GM12878 (cell line): ENCODE measurements at regions not wholly inside any gene's neighbourhood (a gene's known extent, or its start where the extent isn't known, plus 50 kb on each side); places are given as distances from the start of the nearest gene placed in this dataset.

ENCODE experiments used
- ATAC-seq: fragments of 200-7000 bp; cut with Tn5 transposase; 3 replicates; pipeline ENCODE4 v1.9.1; 2020; ENCODE audit warnings: mild to moderate bottlenecking, moderate library complexity
- BruUV-seq: library from RNA; stranded (reverse); fragments of 400-500 nt; replicated peaks from 2 replicates; lab custom pipeline; 2021; lab: Mats Ljungman, UMichigan
- CTCF ChIA-PET: fragments of 300-600 bp; sonication (Branson Sonifier 250); formaldehyde crosslinking; extraction: SDS; loops from one replicate; lab custom pipeline; 2021; ENCODE audit warnings: inconsistent platforms; lab: Yijun Ruan, JAX
- POLR2A ChIA-PET: fragments of 350-600 bp; formaldehyde crosslinking; extraction: SDS; loops from one replicate; lab custom pipeline; 2021; ENCODE audit warnings: inconsistent platforms; lab: Charles Lee
- RAD21 ChIA-PET: fragments of 300-600 bp; sonication (Branson Sonifier 250); formaldehyde crosslinking; loops from one replicate; lab custom pipeline; 2023; ENCODE audit warnings: antibody characterized with exemption; ENCODE audit not compliant: unreplicated experiment; lab: Charles Lee
- SMC1A ChIA-PET: fragments of 300-600 bp; sonication (Branson Sonifier 250); formaldehyde crosslinking; loops from one replicate; lab custom pipeline; 2023; ENCODE audit not compliant: unreplicated experiment, uncharacterized antibody; lab: Charles Lee
- DNase-seq: peaks from one replicate; pipeline ENCODE4 v3.0.0-alpha.2; 2011; ENCODE audit warnings: low read depth, low spot score
- FAIRE-seq: peaks from 3 replicates; lab custom pipeline; 2011; peaks lifted over from hg19 to GRCh38; lab: Jason Lieb, UNC
- H2AFZ ChIP-seq: 2 replicates; pipeline ENCODE4 v1.6.0; 2011; ENCODE audit warnings: low read depth, low read length, control low read depth; ENCODE audit not compliant: control insufficient read depth
- H3K27ac ChIP-seq: 2 replicates; pipeline ENCODE4 v1.5.1; 2011; ENCODE audit warnings: control low read depth; ENCODE audit not compliant: control insufficient read depth, insufficient read depth
- H3K27me3 ChIP-seq, 2 experiments: replicated peaks in 1 of 2; 2 replicates each; pipeline versions ENCODE4 v1.6.0 to v1.6.1; 2011; ENCODE audit warnings: low read length in 1 of 2; ENCODE audit not compliant: control insufficient read depth in 2 of 2, insufficient read depth in 2 of 2
- H3K36me3 ChIP-seq, 2 experiments: 2 replicates each; pipeline ENCODE4 v1.5.1; 2011; ENCODE audit warnings: low read length in 1 of 2; ENCODE audit not compliant: control insufficient read depth in 2 of 2, insufficient read depth in 2 of 2
- H3K4me1 ChIP-seq: 2 replicates; pipeline ENCODE4 v1.6.1; 2011; ENCODE audit warnings: mild to moderate bottlenecking, low read length, moderate library complexity, mixed read lengths; ENCODE audit not compliant: control insufficient read depth, insufficient read depth
- H3K4me2 ChIP-seq: 2 replicates; pipeline ENCODE4 v1.6.0; 2011; ENCODE audit warnings: control low read depth; ENCODE audit not compliant: control insufficient read depth, insufficient read depth
- H3K4me3 ChIP-seq: fragments of 200-600 bp; sonication (generic); 2 replicates; pipeline ENCODE4 v1.5.1; 2016
- H3K79me2 ChIP-seq: 2 replicates; pipeline ENCODE4 v1.6.0; 2011; ENCODE audit warnings: low read length; ENCODE audit not compliant: control insufficient read depth, insufficient read depth
- H3K9ac ChIP-seq: 2 replicates; pipeline ENCODE4 v1.8.0; 2011; ENCODE audit warnings: low read length, control low read depth, mixed read lengths; ENCODE audit not compliant: control insufficient read depth, insufficient read depth
- H3K9me3 ChIP-seq: replicated peaks from 3 replicates; pipeline ENCODE4 v1.5.1; 2011; ENCODE audit warnings: mild to moderate bottlenecking, low read length; ENCODE audit not compliant: control insufficient read depth, insufficient read depth
- H4K20me1 ChIP-seq: 2 replicates; pipeline ENCODE4 v1.6.0; 2011; ENCODE audit not compliant: control insufficient read depth, insufficient read depth
- CBX5 ChIP-seq: sonication (generic); IDR thresholded peaks from 2 replicates; pipeline ENCODE4 v1.6.1; 2016; ENCODE audit warnings: low read depth, moderate library complexity, mild to moderate bottlenecking, inconsistent platforms
- IKZF2 ChIP-seq, 2 experiments: fragments of 450-650 bp; IDR thresholded peaks; 2 replicates each; pipeline ENCODE4 v1.6.1; 2017; ENCODE audit warnings: mild to moderate bottlenecking in 2 of 2, moderate library complexity in 2 of 2
- MXI1 ChIP-seq: fragments of 150-350 bp; IDR thresholded peaks from 2 replicates; pipeline ENCODE4 v1.6.1; 2011; ENCODE audit warnings: low read depth, mild to moderate bottlenecking, inconsistent platforms, low read length, improper control_type of control experiment
- PML ChIP-seq: IDR thresholded peaks from 2 replicates; pipeline ENCODE4 v1.6.1; 2012; ENCODE audit warnings: low read length, inconsistent platforms
- RB1 ChIP-seq: fragments of 450-650 bp; formaldehyde crosslinking; IDR thresholded peaks from 2 replicates; pipeline ENCODE4 v1.6.1; 2017; ENCODE audit warnings: mild to moderate bottlenecking, borderline replicate concordance
- SREBF2 ChIP-seq: IDR thresholded peaks from 2 replicates; pipeline ENCODE4 v1.6.1; 2012; ENCODE audit warnings: mild to moderate bottlenecking, low read length
- STAT3 ChIP-seq: IDR thresholded peaks from 2 replicates; pipeline ENCODE4 v1.6.1; 2011; ENCODE audit warnings: low read depth, low read length, improper control_type of control experiment
- TCF7 ChIP-seq: IDR thresholded peaks from 2 replicates; pipeline ENCODE4 v1.6.1; 2014; ENCODE audit warnings: antibody characterized with exemption, borderline replicate concordance
- WGBS: methylation state at CpG from one replicate; pipeline ENCODE4 v1.1.6; 2016; ENCODE audit warnings: low lambda C conversion rate; ENCODE audit not compliant: insufficient replicate concordance, insufficient coverage; ENCODE audit errors: missing lambda C conversion rate; 5-methylcytosine and 5-hydroxymethylcytosine counted together
- in situ Hi-C: fragments of 300-500 bp; cut with MboI; formaldehyde crosslinking; loops from 9 replicates; pipeline ENCODE4 v1.14.3; 2018; ENCODE audit warnings: mixed read lengths
- intact Hi-C: fragments of 100-400 bp; cut with micrococcal nuclease; formaldehyde crosslinking; loops from one replicate; pipeline ENCODE4 v1.14.2; 2022; ENCODE audit not compliant: unreplicated experiment

DNA sequence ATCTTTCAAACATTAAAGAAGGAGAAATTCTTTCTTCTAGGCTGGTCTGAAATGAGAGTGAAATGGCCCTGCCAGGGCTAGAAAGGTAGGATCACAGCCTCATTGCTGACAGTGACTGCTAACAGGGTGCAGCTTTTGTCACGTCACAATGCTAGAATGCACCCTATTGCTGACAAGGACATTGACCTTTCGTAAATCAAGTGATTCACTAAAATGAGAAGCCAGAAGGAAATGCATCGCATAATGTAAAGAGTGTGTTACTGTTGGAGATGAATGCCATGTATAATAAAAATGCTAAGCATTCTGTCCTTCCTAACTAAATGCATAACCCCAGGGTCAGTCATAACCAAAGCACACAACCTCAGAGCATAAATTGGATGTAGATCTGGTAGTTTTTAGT lies 732.9 kb downstream of the TDRD15 start:
- no peaks in the 10 kb centered on the region for H3K27me3 ChIP-seq
- no peak overlapping the region for H3K27ac ChIP-seq
- WGBS, result 43% methylated on average over 3 of the region's 3 CpGs
- CTCF ChIA-PET, result no interaction called here
- H3K4me2 ChIP-seq, result no peak overlapping the region
- no peak overlapping the region for H3K4me3 ChIP-seq
- no peak for ATAC-seq
- RAD21 ChIA-PET, result no interaction called here
- no peak for FAIRE-seq
- H3K79me2 ChIP-seq, result no peaks in the 10 kb centered on the region
- no peaks in the 10 kb centered on the region for H4K20me1 ChIP-seq
- in situ Hi-C loops, result no loop called here
- no peak overlapping the region for H2AFZ ChIP-seq
- no peaks in the 10 kb centered on the region for H3K9me3 ChIP-seq
- DNase-seq, result no peak
- POLR2A ChIA-PET, result no interaction called here
- BruUV-seq, result no TSS peak
- no peak for TF ChIP-seq PML
- TF ChIP-seq STAT3, result no peak
- TF ChIP-seq CBX5, result no peak
- TF ChIP-seq SREBF2, result no peak
- no peak for TF ChIP-seq MXI1
- TF ChIP-seq TCF7, result no peak
- H3K36me3 ChIP-seq, result no peaks in the 10 kb centered on the region
- H3K9ac ChIP-seq, result no peak overlapping the region
- SMC1A ChIA-PET, result no interaction called here
- intact Hi-C loops, result no loop called here
- H3K4me1 ChIP-seq, result no peaks in the 10 kb centered on the region

DNA sequence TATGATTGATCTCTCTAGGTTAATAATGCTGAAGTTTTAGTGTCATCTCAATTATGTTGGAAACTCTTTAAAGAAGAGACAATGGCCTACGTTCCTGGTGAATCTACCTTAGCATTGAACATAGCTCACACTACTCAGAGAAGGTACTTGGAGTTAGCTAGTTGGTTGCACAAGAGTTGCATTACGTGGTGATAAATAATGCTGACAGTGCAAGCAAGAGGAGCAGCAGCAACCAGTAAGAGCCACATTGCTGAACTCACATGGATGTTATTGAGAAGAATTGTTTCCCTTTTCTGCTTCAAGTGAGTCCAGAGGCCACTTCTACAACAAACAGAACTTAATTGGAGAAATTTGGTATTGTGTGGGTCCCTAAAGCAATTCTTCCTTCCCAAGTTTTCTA lies 737.1 kb downstream of the TDRD15 start:
- POLR2A ChIA-PET, result no interaction called here
- TF ChIP-seq IKZF2 (IDR thresholded peaks at IDR 0.05) (no peak), RB1 (no peak)
- BruUV-seq, result no TSS peak
- WGBS, result 2% methylated on average over 2 of the region's 2 CpGs
- Histone ChIP-seq H3K4me2 (no peak overlapping the region), H3K4me3 (no peak overlapping the region), H3K4me1 (no peaks in the 10 kb centered on the region), H3K27ac (no peak overlapping the region), H4K20me1 (no peaks in the 10 kb centered on the region), H3K36me3 (no peaks in the 10 kb centered on the region), H3K9me3 (no peaks in the 10 kb centered on the region), H3K79me2 (no peaks in the 10 kb centered on the region), H3K27me3 (no peaks in the 10 kb centered on the region), H3K9ac (no peak overlapping the region), H2AFZ (no peak overlapping the region)
- DNase-seq (no peak), ATAC-seq (no peak), FAIRE-seq (no peak)
- CTCF ChIA-PET, result no interaction called here
- RAD21 ChIA-PET, result no interaction called here
- SMC1A ChIA-PET, result no interaction called here
- intact Hi-C loops (no loop called here), in situ Hi-C loops (no loop called here)
